ENCODE measurements at regions not wholly inside any gene's neighbourhood (a gene's known extent, or its start where the extent isn't known, plus 50 kb on each side); places are given as distances from the start of the nearest gene placed in this dataset.

GRCh38 chr2:105647731-105648130 is 97.0 kb upstream of the NCK2 start:
- Histone ChIP-seq H3K79me2 (ENCODE audit: control insufficient read depth in 1 of 2, insufficient read depth in 2 of 2, low read length in 2 of 2) (no peaks in the 10 kb centered on the region), H3K4me1 (replicated peaks in 1 of 4; ENCODE audit: control insufficient read depth in 3 of 4, insufficient read depth in 4 of 4, low read length in 3 of 4) (peaks cover 4 to 15% (median 10%) of the 10 kb centered on the region in 4 experiments; a peak in 6 of 7 replicates), H3K4me2 (ENCODE audit: insufficient read depth in 1 of 2, low read depth in 2 of 2, low read length in 2 of 2) (no peak overlapping the region), H4K8ac (ENCODE audit: extremely low read depth, insufficient read depth, low read length) (no peak overlapping the region), H3K79me1 (ENCODE audit: low read depth, low read length) (no peaks in the 10 kb centered on the region; the same call in 1 of the 2 replicates), H3K18ac (ENCODE audit: extremely low read depth, low read length) (no peak overlapping the region), H2BK15ac (ENCODE audit: low read length) (no peak overlapping the region), H3K56ac (replicated peaks; ENCODE audit: insufficient read length, low read depth, low read length) (no peak overlapping the region), H2BK5ac (ENCODE audit: low read depth, low read length) (no peak overlapping the region), H3K23ac (ENCODE audit: insufficient read length) (no peak overlapping the region), H3K4ac (replicated peaks; ENCODE audit: insufficient read length, low read depth, low read length) (no peak overlapping the region), H2BK120ac (replicated peaks; ENCODE audit: low read depth, low read length) (no peak overlapping the region), H2AK5ac (ENCODE audit: low read depth, low read length) (no peak overlapping the region), H3K4me3 (ENCODE audit: extremely low read depth in 1 of 4, insufficient read depth in 2 of 4, low read depth in 3 of 4, low read length in 4 of 4) (no peak overlapping the region), H3K36me3 (ENCODE audit: control insufficient read depth in 2 of 4, insufficient read depth in 4 of 4, low read length in 3 of 4) (no peaks in the 10 kb centered on the region), H2BK20ac (ENCODE audit: low read length) (0 out of 2 replicates have a peak overlapping the region, but pooled peaks have one; percentile 51), H3K9ac (replicated peaks in 1 of 4; ENCODE audit: extremely low read depth in 1 of 4, low read depth in 3 of 4, low read length in 3 of 4) (no peak overlapping the region), H2BK12ac (ENCODE audit: low read depth, low read length) (no peak overlapping the region), H2AFZ (ENCODE audit: low read length) (no peak overlapping the region), H4K20me1 (replicated peaks in 1 of 2; ENCODE audit: control insufficient read depth in 1 of 2, insufficient read depth in 2 of 2, low read length in 2 of 2) (no peaks in the 10 kb centered on the region), H3K27ac (ENCODE audit: low read depth, low read length) (no peak overlapping the region), H4K91ac (replicated peaks; ENCODE audit: insufficient read length, low read length) (no peak overlapping the region), H3K14ac (ENCODE audit: insufficient read length) (no peak overlapping the region), H3K27me3 (replicated peaks in 1 of 4; ENCODE audit: control insufficient read depth in 3 of 4, extremely low read depth in 1 of 4, insufficient read depth in 3 of 4, low read length in 3 of 4) (no peaks in the 10 kb centered on the region; a peak in 1 of 7 replicates), H3K9me3 (ENCODE audit: insufficient read depth in 2 of 2, low read depth in 1 of 2, low read length in 1 of 2) (peaks cover 0 to 3% of the 10 kb centered on the region in 2 experiments; a peak in 1 of 4 replicates), H3K23me2 (ENCODE audit: low read depth, low read length) (no peaks in the 10 kb centered on the region), H4K5ac (ENCODE audit: insufficient read length, low read depth, low read length) (no peak overlapping the region)
- 83% methylated on average over 2 of the region's 4 CpGs; no CpG with 5 or more reads in 1 of the 2 experiments for WGBS, 2 experiments (ENCODE audit: extremely low coverage in 1 of 2, insufficient coverage in 1 of 2, insufficient read length in 1 of 2, insufficient replicate concordance in 2 of 2, low coverage in 1 of 2, low lambda C conversion rate in 2 of 2, missing lambda C conversion rate in 1 of 2)
- ChIA-PET CTCF (ENCODE audit: partially characterized antibody) (no interaction called here), POLR2A (ENCODE audit: partially characterized antibody) (interaction anchor here (1.0 kb wide), 1 partner anchor 31 kb away, joined by 3 read pairs; no protein-coding TSS in a partner anchor)
- DNase-seq (ENCODE audit: low read depth in 1 of 2, low spot score in 2 of 2) (peak in 1 of 2 experiments; percentile 29), FAIRE-seq (no peak)
- TF ChIP-seq E2F6 (IDR thresholded peaks at IDR 0.05) (no peak), POLR2AphosphoS5 (IDR thresholded peaks at IDR 0.05; ENCODE audit: low read depth, low read length) (no peak), TBP (IDR thresholded peaks at IDR 0.05; ENCODE audit: low read depth, low read length) (no peak), SIX5 (IDR thresholded peaks at IDR 0.05; ENCODE audit: low read depth, low read length) (no peak), SP4 (IDR thresholded peaks at IDR 0.05; ENCODE audit: low read length) (no peak), MAX (IDR thresholded peaks at IDR 0.05) (no peak), NANOG (IDR thresholded peaks at IDR 0.05; ENCODE audit: insufficient read depth, low read depth, low read length, poor library complexity, severe bottlenecking) (no peak)
